ENCODE measurements at regions not wholly inside any gene's neighbourhood (a gene's known extent, or its start where the extent isn't known, plus 50 kb on each side); places are given as distances from the start of the nearest gene placed in this dataset.

DNA sequence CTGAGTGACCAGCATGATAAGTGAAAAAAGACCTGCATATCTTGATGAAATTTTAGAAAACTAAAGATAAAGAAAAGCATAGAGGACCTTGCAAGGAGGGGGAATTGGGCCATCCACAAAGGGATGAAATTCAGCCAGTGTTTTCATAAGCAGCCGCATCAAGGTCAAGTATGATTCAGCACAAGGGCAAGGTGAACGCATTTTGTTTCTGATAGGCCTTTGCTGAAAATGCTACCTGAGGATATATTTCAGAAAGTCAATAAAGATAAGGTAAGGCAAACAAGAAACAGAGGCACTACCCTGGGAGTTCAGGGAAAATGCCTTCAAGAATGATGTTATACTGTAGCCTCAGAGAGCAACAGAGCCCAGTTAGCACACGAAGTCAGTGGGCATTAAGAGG lies 55.0 kb upstream of the SHH start:
- no peak for DNase-seq (ENCODE audit: low read depth)

GRCh38 chr7:155865830-155866525 lies 53.7 kb upstream of the SHH start:
- no peak for DNase-seq (ENCODE audit: low read depth)

GRCh38 chr7:155864991-155865690 lies 52.9 kb upstream of the SHH start:
- no peak for DNase-seq (ENCODE audit: low read depth)

DNA sequence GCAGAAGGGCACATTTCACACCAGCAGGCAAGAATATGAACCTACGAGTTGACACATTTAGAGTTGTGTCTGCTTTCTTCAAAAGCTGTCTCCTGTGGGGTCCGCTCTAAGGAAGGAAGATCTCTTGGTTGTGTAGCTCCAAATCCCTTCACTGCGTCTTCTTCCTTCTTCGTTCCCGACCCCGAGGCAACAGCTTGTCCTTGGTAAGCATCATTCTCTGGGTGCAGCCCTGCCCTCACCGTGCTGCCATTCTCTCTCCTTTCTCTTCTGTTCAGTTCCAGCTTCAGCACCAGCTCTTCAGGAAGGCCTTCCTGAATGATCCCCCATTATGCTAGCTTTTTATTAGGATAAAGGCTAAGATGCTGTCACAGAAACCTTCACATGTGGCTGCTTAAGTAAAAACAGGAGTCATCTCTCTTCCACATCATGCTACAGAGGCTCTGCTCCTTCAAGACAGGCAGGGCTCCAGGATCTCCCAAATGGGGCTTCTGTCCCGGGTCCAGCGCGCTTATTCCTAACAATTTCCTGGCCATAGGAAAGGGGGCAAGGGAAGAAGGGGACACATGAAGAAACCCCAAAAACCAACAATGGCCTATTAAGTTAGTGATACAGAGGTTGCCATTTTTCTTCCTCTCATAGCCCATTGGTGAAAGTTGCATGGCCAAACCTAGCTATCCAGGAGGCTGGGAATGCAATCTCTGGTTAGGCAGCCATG lies 52.2 kb upstream of the SHH start:
- DNase-seq (ENCODE audit: low read depth) = no peak

DNA sequence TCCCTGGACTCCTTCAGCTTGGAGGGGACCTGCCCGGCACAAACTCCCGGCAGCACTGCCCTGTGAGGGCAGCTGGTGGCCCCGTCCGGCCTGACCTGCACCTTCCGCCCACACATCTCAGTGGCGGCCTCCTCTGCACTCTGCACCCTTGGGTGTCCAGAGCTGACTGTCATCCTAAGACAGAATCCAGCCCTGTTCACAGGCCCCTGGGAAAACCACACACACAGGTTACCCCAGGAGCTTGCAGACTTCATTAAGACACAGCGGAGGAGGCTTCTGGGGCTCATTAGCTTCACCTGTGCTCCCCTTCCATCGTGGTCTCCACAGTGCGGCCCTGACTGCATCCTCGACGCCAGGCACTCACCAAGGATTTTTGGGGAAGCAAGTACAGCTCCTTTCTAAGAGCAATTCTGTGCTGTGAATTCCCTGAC lies 51.5 kb upstream of the SHH start:
- no peak for DNase-seq (ENCODE audit: low read depth)

DNA sequence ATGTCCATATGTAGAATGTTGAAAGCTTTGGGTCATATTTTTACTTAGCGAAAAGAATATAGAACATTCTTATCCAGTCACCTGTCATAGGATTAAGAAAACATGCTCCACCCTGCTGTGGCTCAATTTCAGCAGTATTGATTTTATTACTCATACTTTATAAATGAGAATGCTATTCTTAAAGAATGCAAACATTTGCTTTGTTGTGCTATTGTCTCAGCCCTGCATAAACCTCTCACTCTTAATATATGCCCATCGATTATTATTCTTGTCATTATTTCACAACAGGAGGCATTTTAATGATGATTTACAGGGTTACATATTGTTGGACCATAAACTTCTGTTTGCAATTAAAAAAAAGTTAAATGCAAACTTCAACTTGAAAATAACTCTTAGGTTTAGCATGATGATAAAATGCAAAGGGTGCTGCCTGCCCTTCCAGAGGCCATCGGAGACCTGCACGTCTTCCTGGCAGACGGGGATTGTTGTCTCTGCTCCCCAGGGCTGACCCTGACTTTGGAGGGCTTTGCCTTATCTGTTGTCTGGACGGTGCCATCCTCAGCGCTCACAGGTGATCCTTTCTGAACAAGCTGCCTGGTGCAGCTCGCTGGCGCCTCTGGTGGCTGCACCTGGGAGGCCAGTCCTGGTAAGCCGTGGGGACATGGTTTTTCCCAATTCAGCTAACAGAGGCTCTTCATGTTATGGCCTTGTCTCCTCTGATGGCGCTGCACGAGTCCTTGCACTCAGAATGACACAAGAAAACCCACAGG lies 50.0 kb upstream of the SHH start:
- DNase-seq (ENCODE audit: low read depth) = no peak
